Liver (tissue), 8 donors: ENCODE measurements at regions not wholly inside any gene's neighbourhood (a gene's known extent, or its start where the extent isn't known, plus 50 kb on each side); places are given as distances from the start of the nearest gene placed in this dataset.

Source experiments
- DNase-seq: peaks from one replicate; pipeline ENCODE4 v3.0.0-alpha.2; 2017; ENCODE audit warnings: low spot score
- H3K27ac ChIP-seq, 2 donors: one replicate each; pipeline ENCODE4 v1.7.0; 2013; ENCODE audit warnings: inconsistent platforms in 2 of 2, low read length in 2 of 2, control low read depth in 1 of 2, low read depth in 1 of 2, mild to moderate bottlenecking in 1 of 2
- H3K27me3 ChIP-seq, 4 donors: one replicate each; pipeline versions ENCODE4 v1.6.1 to v1.7.0; 2013; ENCODE audit warnings: low read length in 3 of 4, inconsistent platforms in 1 of 4, mild to moderate bottlenecking in 1 of 4, moderate library complexity in 1 of 4; ENCODE audit not compliant: control insufficient read depth in 4 of 4, insufficient read depth in 4 of 4
- H3K36me3 ChIP-seq, 4 donors: one replicate each; pipeline versions ENCODE4 v1.6.1 to v1.7.0; 2013; ENCODE audit warnings: low read length in 3 of 4, mild to moderate bottlenecking in 3 of 4, low read depth in 1 of 4, moderate library complexity in 1 of 4; ENCODE audit not compliant: control insufficient read depth in 4 of 4, insufficient read depth in 3 of 4
- H3K4me1 ChIP-seq, 4 donors: one replicate each; pipeline versions ENCODE4 v1.6.1 to v1.7.0; 2013; ENCODE audit warnings: low read length in 3 of 4, mild to moderate bottlenecking in 3 of 4, moderate library complexity in 1 of 4; ENCODE audit not compliant: control insufficient read depth in 4 of 4, insufficient read depth in 4 of 4
- H3K4me3 ChIP-seq, 3 donors: one replicate each; pipeline versions ENCODE4 v1.6.1 to v1.7.0; 2013; ENCODE audit warnings: low read length in 3 of 3, control low read depth in 1 of 3, low read depth in 1 of 3, mild to moderate bottlenecking in 1 of 3
- H3K9ac ChIP-seq, 2 donors: one replicate each; pipeline ENCODE4 v1.7.0; 2013; ENCODE audit warnings: low read length in 2 of 2, mild to moderate bottlenecking in 2 of 2, moderate library complexity in 2 of 2, control low read depth in 1 of 2, low read depth in 1 of 2
- H3K9me3 ChIP-seq, 4 donors: one replicate each; pipeline versions ENCODE4 v1.6.1 to v1.7.0; 2013; ENCODE audit warnings: low read length in 3 of 4; ENCODE audit not compliant: control insufficient read depth in 4 of 4
- EGR1 ChIP-seq, 2 donors: IDR thresholded peaks; 2 replicates each; pipeline ENCODE4 v1.6.1; 2016 to 2018; ENCODE audit warnings: antibody characterized with exemption in 2 of 2, low read depth in 2 of 2
- FOXA1 ChIP-seq: IDR thresholded peaks from 2 replicates; pipeline ENCODE4 v1.6.1; 2016; ENCODE audit warnings: antibody characterized with exemption
- FOXA2 ChIP-seq: IDR thresholded peaks from 2 replicates; pipeline ENCODE4 v1.6.1; 2016; ENCODE audit warnings: antibody characterized with exemption
- GABPA ChIP-seq, 2 donors: IDR thresholded peaks in 1 of 2; conservative IDR thresholded peaks in 1 of 2; 2 replicates each; pipeline ENCODE4 v1.6.1; 2016; ENCODE audit warnings: antibody characterized with exemption in 2 of 2, mild to moderate bottlenecking in 1 of 2, moderate library complexity in 1 of 2
- HNF4A ChIP-seq, 2 donors: conservative IDR thresholded peaks; 2 replicates each; pipeline ENCODE4 v1.6.1; 2016; ENCODE audit warnings: antibody characterized with exemption in 2 of 2, mild to moderate bottlenecking in 2 of 2
- HNF4G ChIP-seq: IDR thresholded peaks from 2 replicates; pipeline ENCODE4 v1.6.1; 2016; ENCODE audit warnings: antibody characterized with exemption
- JUND ChIP-seq, 2 donors: IDR thresholded peaks; 2 replicates each; pipeline ENCODE4 v1.6.1; 2016; ENCODE audit warnings: antibody characterized with exemption in 2 of 2
- NR2F2 ChIP-seq: IDR thresholded peaks from 2 replicates; pipeline ENCODE4 v1.6.1; 2016; ENCODE audit warnings: antibody characterized with exemption
- RAD21 ChIP-seq, 2 donors: IDR thresholded peaks; 2 replicates each; pipeline ENCODE4 v1.6.1; 2016; ENCODE audit warnings: antibody characterized with exemption in 2 of 2, mild to moderate bottlenecking in 2 of 2
- RXRA ChIP-seq, 2 donors: IDR thresholded peaks; 2 replicates each; pipeline ENCODE4 v1.6.1; 2017 to 2018; ENCODE audit warnings: antibody characterized with exemption in 2 of 2, mild to moderate bottlenecking in 1 of 2
- SP1 ChIP-seq: IDR thresholded peaks from 2 replicates; pipeline ENCODE4 v1.6.1; 2018; ENCODE audit warnings: antibody characterized with exemption, mild to moderate bottlenecking
- TAF1 ChIP-seq: conservative IDR thresholded peaks from 2 replicates; pipeline ENCODE4 v1.6.1; 2016; ENCODE audit warnings: antibody characterized with exemption, mild to moderate bottlenecking
- YY1 ChIP-seq: IDR thresholded peaks from 2 replicates; pipeline ENCODE4 v1.6.1; 2016; ENCODE audit warnings: antibody characterized with exemption, mild to moderate bottlenecking
- WGBS: extraction: QIAGEN DNeasy Blood & Tissue Kit; methylation state at CpG from one replicate; pipeline ENCODE4 v1.1.7; 2013; 5-methylcytosine and 5-hydroxymethylcytosine counted together
- TF ChIP-seq, protein P1 (sequence below): IDR thresholded peaks from 2 replicates; pipeline ENCODE4 v1.6.1; 2016; ENCODE audit warnings: antibody characterized with exemption, mild to moderate bottlenecking
- TF ChIP-seq, protein P2 (sequence below): fragments of 150-350 bp; IDR thresholded peaks from 2 replicates; pipeline ENCODE4 v1.5.1; 2017; ENCODE audit warnings: improper control_type of control experiment, low read depth, low read length; ENCODE audit not compliant: missing input control
- TF ChIP-seq, protein P3 (sequence below): IDR thresholded peaks from 2 replicates; pipeline ENCODE4 v1.6.1; 2016; ENCODE audit warnings: antibody characterized with exemption
- TF ChIP-seq, protein P4 (sequence below): IDR thresholded peaks from 2 replicates; pipeline ENCODE4 v1.6.1; 2016; ENCODE audit warnings: antibody characterized with exemption
- TF ChIP-seq, protein P5 (sequence below): IDR thresholded peaks from 2 replicates; pipeline ENCODE4 v1.6.1; 2016; ENCODE audit warnings: antibody characterized with exemption
- donor health status: healthy.
- donor health status: healthy.
- donor health status: healthy.
- donor health status: healthy.
- donor health status: healthy.

DNA sequence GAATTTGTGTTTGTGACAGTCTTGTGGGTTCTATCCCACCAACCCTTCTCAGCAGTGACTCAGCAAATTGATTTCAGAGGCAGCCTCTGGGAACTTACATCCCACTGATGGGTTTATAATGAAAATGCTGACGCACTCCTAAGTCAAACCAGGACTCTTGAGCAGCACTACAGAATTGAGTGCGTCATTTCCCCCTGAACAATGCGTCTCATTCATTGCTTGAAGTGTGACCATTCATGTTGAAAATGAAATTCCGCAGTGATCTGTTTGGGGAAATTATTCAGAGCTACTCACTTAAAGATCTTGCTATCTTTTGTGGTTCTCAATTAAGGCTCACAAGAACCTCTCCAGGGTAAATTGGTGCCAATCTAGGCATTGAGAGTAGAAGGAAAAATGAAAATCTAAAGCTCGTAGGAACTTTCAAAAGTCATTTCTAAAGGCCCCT lies 417.7 kb upstream of the SLC14A2 start:
- no peak for TF ChIP-seq TAF1
- no peak for TF ChIP-seq GABPA (IDR thresholded peaks at IDR 0.05 in 1 of 2, conservative IDR thresholded peaks at IDR 0.05 in 1 of 2)
- TF ChIP-seq, protein P1, sequence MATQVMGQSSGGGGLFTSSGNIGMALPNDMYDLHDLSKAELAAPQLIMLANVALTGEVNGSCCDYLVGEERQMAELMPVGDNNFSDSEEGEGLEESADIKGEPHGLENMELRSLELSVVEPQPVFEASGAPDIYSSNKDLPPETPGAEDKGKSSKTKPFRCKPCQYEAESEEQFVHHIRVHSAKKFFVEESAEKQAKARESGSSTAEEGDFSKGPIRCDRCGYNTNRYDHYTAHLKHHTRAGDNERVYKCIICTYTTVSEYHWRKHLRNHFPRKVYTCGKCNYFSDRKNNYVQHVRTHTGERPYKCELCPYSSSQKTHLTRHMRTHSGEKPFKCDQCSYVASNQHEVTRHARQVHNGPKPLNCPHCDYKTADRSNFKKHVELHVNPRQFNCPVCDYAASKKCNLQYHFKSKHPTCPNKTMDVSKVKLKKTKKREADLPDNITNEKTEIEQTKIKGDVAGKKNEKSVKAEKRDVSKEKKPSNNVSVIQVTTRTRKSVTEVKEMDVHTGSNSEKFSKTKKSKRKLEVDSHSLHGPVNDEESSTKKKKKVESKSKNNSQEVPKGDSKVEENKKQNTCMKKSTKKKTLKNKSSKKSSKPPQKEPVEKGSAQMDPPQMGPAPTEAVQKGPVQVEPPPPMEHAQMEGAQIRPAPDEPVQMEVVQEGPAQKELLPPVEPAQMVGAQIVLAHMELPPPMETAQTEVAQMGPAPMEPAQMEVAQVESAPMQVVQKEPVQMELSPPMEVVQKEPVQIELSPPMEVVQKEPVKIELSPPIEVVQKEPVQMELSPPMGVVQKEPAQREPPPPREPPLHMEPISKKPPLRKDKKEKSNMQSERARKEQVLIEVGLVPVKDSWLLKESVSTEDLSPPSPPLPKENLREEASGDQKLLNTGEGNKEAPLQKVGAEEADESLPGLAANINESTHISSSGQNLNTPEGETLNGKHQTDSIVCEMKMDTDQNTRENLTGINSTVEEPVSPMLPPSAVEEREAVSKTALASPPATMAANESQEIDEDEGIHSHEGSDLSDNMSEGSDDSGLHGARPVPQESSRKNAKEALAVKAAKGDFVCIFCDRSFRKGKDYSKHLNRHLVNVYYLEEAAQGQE = no peak
- TF ChIP-seq, protein P2, sequence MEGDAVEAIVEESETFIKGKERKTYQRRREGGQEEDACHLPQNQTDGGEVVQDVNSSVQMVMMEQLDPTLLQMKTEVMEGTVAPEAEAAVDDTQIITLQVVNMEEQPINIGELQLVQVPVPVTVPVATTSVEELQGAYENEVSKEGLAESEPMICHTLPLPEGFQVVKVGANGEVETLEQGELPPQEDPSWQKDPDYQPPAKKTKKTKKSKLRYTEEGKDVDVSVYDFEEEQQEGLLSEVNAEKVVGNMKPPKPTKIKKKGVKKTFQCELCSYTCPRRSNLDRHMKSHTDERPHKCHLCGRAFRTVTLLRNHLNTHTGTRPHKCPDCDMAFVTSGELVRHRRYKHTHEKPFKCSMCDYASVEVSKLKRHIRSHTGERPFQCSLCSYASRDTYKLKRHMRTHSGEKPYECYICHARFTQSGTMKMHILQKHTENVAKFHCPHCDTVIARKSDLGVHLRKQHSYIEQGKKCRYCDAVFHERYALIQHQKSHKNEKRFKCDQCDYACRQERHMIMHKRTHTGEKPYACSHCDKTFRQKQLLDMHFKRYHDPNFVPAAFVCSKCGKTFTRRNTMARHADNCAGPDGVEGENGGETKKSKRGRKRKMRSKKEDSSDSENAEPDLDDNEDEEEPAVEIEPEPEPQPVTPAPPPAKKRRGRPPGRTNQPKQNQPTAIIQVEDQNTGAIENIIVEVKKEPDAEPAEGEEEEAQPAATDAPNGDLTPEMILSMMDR = no peak
- TF ChIP-seq RXRA (IDR thresholded peaks at IDR 0.05) = no peak
- no peaks in the 10 kb centered on the region for H3K4me1 ChIP-seq
- H3K36me3 ChIP-seq = no peaks in the 10 kb centered on the region
- no peak overlapping the region for H3K27ac ChIP-seq
- no peak for DNase-seq
- no peaks in the 10 kb centered on the region for H3K27me3 ChIP-seq
- H3K4me3 ChIP-seq = no peak overlapping the region
- H3K9ac ChIP-seq = no peak overlapping the region
- no peaks in the 10 kb centered on the region for H3K9me3 ChIP-seq
- 79% methylated on average over 5 of the region's 5 CpGs for WGBS

DNA sequence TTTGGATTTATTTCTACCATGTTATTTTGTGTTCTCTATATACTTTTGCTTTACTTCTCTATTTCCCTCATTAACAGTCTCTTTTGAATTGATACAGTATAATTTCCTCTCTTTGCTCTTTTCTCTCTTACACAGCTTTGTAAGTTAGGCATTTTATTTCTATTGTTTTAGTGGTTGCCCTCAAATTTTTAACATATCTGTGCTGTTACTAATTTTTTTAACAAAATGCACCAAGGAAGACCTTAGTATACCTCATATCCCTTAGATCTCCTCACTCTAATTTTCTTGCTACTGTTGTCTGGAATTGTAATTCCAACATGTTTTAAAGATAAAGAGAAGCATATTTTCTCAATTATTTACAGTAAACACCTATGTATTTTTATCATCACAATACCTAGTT lies 416.8 kb upstream of the SLC14A2 start:
- Histone ChIP-seq H3K27ac (no peak overlapping the region), H3K4me3 (no peak overlapping the region), H3K36me3 (no peaks in the 10 kb centered on the region), H3K27me3 (no peaks in the 10 kb centered on the region), H3K4me1 (no peaks in the 10 kb centered on the region), H3K9ac (no peak overlapping the region), H3K9me3 (no peaks in the 10 kb centered on the region)
- TF ChIP-seq, protein P3, sequence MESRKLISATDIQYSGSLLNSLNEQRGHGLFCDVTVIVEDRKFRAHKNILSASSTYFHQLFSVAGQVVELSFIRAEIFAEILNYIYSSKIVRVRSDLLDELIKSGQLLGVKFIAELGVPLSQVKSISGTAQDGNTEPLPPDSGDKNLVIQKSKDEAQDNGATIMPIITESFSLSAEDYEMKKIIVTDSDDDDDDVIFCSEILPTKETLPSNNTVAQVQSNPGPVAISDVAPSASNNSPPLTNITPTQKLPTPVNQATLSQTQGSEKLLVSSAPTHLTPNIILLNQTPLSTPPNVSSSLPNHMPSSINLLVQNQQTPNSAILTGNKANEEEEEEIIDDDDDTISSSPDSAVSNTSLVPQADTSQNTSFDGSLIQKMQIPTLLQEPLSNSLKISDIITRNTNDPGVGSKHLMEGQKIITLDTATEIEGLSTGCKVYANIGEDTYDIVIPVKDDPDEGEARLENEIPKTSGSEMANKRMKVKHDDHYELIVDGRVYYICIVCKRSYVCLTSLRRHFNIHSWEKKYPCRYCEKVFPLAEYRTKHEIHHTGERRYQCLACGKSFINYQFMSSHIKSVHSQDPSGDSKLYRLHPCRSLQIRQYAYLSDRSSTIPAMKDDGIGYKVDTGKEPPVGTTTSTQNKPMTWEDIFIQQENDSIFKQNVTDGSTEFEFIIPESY = no peak
- TF ChIP-seq, protein P4, sequence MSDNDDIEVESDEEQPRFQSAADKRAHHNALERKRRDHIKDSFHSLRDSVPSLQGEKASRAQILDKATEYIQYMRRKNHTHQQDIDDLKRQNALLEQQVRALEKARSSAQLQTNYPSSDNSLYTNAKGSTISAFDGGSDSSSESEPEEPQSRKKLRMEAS = no peak
- TF ChIP-seq SP1 (no peak), NR2F2 (no peak), GABPA (IDR thresholded peaks at IDR 0.05 in 1 of 2, conservative IDR thresholded peaks at IDR 0.05 in 1 of 2) (no peak), TAF1 (no peak), RAD21 (IDR thresholded peaks at IDR 0.05) (no peak), RXRA (IDR thresholded peaks at IDR 0.05) (no peak), YY1 (no peak), HNF4A (conservative IDR thresholded peaks at IDR 0.05) (no peak), JUND (IDR thresholded peaks at IDR 0.05) (no peak), FOXA2 (no peak), HNF4G (no peak), EGR1 (IDR thresholded peaks at IDR 0.05; ENCODE audit: low read depth in 2 of 2) (no peak), FOXA1 (no peak)
- TF ChIP-seq, protein P2 = no peak
- TF ChIP-seq, protein P1 = no peak
- TF ChIP-seq, protein P5, sequence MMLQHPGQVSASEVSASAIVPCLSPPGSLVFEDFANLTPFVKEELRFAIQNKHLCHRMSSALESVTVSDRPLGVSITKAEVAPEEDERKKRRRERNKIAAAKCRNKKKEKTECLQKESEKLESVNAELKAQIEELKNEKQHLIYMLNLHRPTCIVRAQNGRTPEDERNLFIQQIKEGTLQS = no peak
- DNase-seq = no peak
